ENCODE measurements at regions not wholly inside any gene's neighbourhood (a gene's known extent, or its start where the extent isn't known, plus 50 kb on each side); places are given as distances from the start of the nearest gene placed in this dataset.

DNA sequence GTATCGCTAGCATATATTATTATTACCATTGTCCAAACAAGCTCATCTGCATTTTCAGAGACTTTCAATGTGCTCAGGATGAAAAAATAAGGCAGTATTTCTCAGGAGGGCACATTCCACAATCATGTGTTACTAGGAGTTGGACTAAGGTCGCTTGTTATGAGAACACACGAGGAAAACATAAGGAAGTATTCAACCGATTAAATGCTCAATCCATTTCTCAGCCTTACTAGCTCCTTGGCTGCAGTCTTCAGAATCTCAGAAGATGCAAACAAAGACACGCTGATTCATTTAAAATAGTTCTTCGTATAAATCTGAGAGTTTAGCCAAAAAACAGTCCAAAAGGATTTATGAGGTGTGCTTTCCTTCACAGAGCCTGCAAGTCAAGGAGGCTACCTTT, 82.0 kb upstream of the JAK1 start:
- TF ChIP-seq, protein P1, sequence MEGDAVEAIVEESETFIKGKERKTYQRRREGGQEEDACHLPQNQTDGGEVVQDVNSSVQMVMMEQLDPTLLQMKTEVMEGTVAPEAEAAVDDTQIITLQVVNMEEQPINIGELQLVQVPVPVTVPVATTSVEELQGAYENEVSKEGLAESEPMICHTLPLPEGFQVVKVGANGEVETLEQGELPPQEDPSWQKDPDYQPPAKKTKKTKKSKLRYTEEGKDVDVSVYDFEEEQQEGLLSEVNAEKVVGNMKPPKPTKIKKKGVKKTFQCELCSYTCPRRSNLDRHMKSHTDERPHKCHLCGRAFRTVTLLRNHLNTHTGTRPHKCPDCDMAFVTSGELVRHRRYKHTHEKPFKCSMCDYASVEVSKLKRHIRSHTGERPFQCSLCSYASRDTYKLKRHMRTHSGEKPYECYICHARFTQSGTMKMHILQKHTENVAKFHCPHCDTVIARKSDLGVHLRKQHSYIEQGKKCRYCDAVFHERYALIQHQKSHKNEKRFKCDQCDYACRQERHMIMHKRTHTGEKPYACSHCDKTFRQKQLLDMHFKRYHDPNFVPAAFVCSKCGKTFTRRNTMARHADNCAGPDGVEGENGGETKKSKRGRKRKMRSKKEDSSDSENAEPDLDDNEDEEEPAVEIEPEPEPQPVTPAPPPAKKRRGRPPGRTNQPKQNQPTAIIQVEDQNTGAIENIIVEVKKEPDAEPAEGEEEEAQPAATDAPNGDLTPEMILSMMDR (conservative IDR thresholded peaks at IDR 0.05; ENCODE audit: low read depth, low read length) = no peak
- TF ChIP-seq EZH2 (IDR thresholded peaks at IDR 0.05; ENCODE audit: low read length, unreplicated experiment) (no peak), EZH2phosphoT487 (IDR thresholded peaks at IDR 0.05; ENCODE audit: borderline replicate concordance, low read length) (no peak)

Data from PC-3 (cell line).